Ascending aorta (tissue), 2 donors: ENCODE measurements at regions not wholly inside any gene's neighbourhood (a gene's known extent, or its start where the extent isn't known, plus 50 kb on each side); places are given as distances from the start of the nearest gene placed in this dataset.
"Not testable (repeated sequence)": the region's sequence is repeated elsewhere in the genome, so short reads cannot be mapped to it uniquely, and the experiment has no call there.

Experiments
- DNase-seq, 2 donors: peaks; one replicate each; pipeline ENCODE4 v3.0.0-alpha.2; 2019; ENCODE audit warnings: low spot score in 2 of 2
- H3K27ac ChIP-seq, 2 donors: fragments of 200-600 bp; sonication (generic); one replicate each; pipeline ENCODE4 v1.5.1; 2016 to 2017; ENCODE audit warnings: mild to moderate bottlenecking in 1 of 2
- H3K27me3 ChIP-seq: fragments of 200-600 bp; sonication (generic); one replicate; pipeline ENCODE4 v1.5.1; 2017
- H3K36me3 ChIP-seq, 2 donors: fragments of 200-600 bp; sonication (generic); one replicate each; pipeline ENCODE4 v1.5.1; 2016
- H3K4me1 ChIP-seq, 2 donors: fragments of 200-600 bp; sonication (generic); one replicate each; pipeline ENCODE4 v1.5.1; 2016 to 2017; ENCODE audit warnings: mild to moderate bottlenecking in 1 of 2
- H3K4me3 ChIP-seq, 2 donors: fragments of 200-600 bp; sonication (generic); one replicate each; pipeline ENCODE4 v1.5.1; 2016 to 2017; ENCODE audit warnings: mild to moderate bottlenecking in 1 of 2
- H3K9me3 ChIP-seq, 2 donors: fragments of 200-600 bp; sonication (generic); one replicate each; pipeline ENCODE4 v1.5.1; 2016
- CTCF ChIP-seq, 3 experiments: fragments of 200-600 bp in 2 of 3; fragments of 450-650 bp in 1 of 3; sonication (generic) in 2 of 3; IDR thresholded peaks; one replicate each; pipeline ENCODE4 v1.5.1; 2016 to 2019; ENCODE audit warnings: antibody characterized with exemption in 3 of 3, mild to moderate bottlenecking in 1 of 3, moderate library complexity in 1 of 3
- intact Hi-C: fragments of 100-400 bp; cut with DNase I; formaldehyde crosslinking; loops from one replicate; pipeline ENCODE4 v1.15.1; 2023

- Histone ChIP-seq H3K4me1 (no peaks in the 10 kb centered on the region), H3K9me3 (no peaks in the 10 kb centered on the region), H3K27me3 (no peaks in the 10 kb centered on the region), H3K36me3 (no peaks in the 10 kb centered on the region), H3K27ac (no peak overlapping the region), H3K4me3 (no peak overlapping the region)
- intact Hi-C loops, result no loop called here
- no peak for TF ChIP-seq CTCF (IDR thresholded peaks at IDR 0.05)
- DNase-seq, result no peak
These were observed 140.6 kb upstream of the TBC1D5 start for GRCh38 chr3:17882981-17883380.

- Histone ChIP-seq H3K27me3 (no peaks in the 10 kb centered on the region), H3K4me1 (no peaks in the 10 kb centered on the region), H3K4me3 (no peak overlapping the region), H3K36me3 (no peaks in the 10 kb centered on the region), H3K9me3 (no peaks in the 10 kb centered on the region), H3K27ac (no peak overlapping the region)
- DNase-seq, result no peak
- TF ChIP-seq CTCF (IDR thresholded peaks at IDR 0.05), result no peak
- intact Hi-C loops, result no loop called here
These were observed 134.9 kb upstream of the TBC1D5 start for GRCh38 chr3:17877299-17877698.

- no peak for DNase-seq
- no peak for TF ChIP-seq CTCF (IDR thresholded peaks at IDR 0.05)
- intact Hi-C loops, result no loop called here
These were observed 132.2 kb upstream of the TBC1D5 start for GRCh38 chr3:17874636-17875035.

GRCh38 chr3:17872457-17872856, 130.0 kb upstream of the TBC1D5 start:
- no peaks in the 10 kb centered on the region for H3K27me3 ChIP-seq
- TF ChIP-seq CTCF (IDR thresholded peaks at IDR 0.05), result no peak

More at GRCh38 chr3:17874636-17875035, 132.2 kb upstream of the TBC1D5 start:
- H3K9me3 ChIP-seq, result no peaks in the 10 kb centered on the region
- no peak overlapping the region for H3K27ac ChIP-seq
- no peak overlapping the region for H3K4me3 ChIP-seq
- H3K27me3 ChIP-seq, result no peaks in the 10 kb centered on the region
- H3K36me3 ChIP-seq, result no peaks in the 10 kb centered on the region
- H3K4me1 ChIP-seq, result no peaks in the 10 kb centered on the region

GRCh38 chr3:17865631-17866030, 123.2 kb upstream of the TBC1D5 start:
- no peak for TF ChIP-seq CTCF (IDR thresholded peaks at IDR 0.05)
- Histone ChIP-seq H3K36me3 (no peaks in the 10 kb centered on the region), H3K4me3 (no peak overlapping the region), H3K9me3 (no peaks in the 10 kb centered on the region), H3K4me1 (no peaks in the 10 kb centered on the region), H3K27me3 (no peaks in the 10 kb centered on the region), H3K27ac (no peak overlapping the region)
- no peak for DNase-seq
- intact Hi-C loops, result no loop called here

More at GRCh38 chr3:17872457-17872856, 130.0 kb upstream of the TBC1D5 start:
- H3K36me3 ChIP-seq, result no peaks in the 10 kb centered on the region
- H3K9me3 ChIP-seq, result no peaks in the 10 kb centered on the region
- no peaks in the 10 kb centered on the region for H3K4me1 ChIP-seq
- no peak for DNase-seq
- H3K4me3 ChIP-seq, result no peak overlapping the region
- H3K27ac ChIP-seq, result no peak overlapping the region
- intact Hi-C loops, result no loop called here

- no peaks in the 10 kb centered on the region for H3K27me3 ChIP-seq
- no peak for TF ChIP-seq CTCF (IDR thresholded peaks at IDR 0.05)
- no peaks in the 10 kb centered on the region for H3K9me3 ChIP-seq
- DNase-seq, result no peak
- no peak overlapping the region for H3K4me3 ChIP-seq
- no peak overlapping the region for H3K27ac ChIP-seq
- no peaks in the 10 kb centered on the region for H3K4me1 ChIP-seq
- H3K36me3 ChIP-seq, result no peaks in the 10 kb centered on the region
- intact Hi-C loops, result no loop called here
These were observed 119.0 kb upstream of the TBC1D5 start for GRCh38 chr3:17861476-17861875.

- intact Hi-C loops, H3K36me3 ChIP-seq, H3K4me1 ChIP-seq: not testable (repeated sequence)
These were observed 118.5 kb upstream of the TBC1D5 start for GRCh38 chr3:17860840-17861471.

More at GRCh38 chr3:17860840-17861471, 118.5 kb upstream of the TBC1D5 start:
- not testable (repeated sequence) for H3K9me3 ChIP-seq, H3K27me3 ChIP-seq, H3K4me3 ChIP-seq, H3K27ac ChIP-seq, DNase-seq
